Panc1 (cell line): ENCODE measurements at regions not wholly inside any gene's neighbourhood (a gene's known extent, or its start where the extent isn't known, plus 50 kb on each side); places are given as distances from the start of the nearest gene placed in this dataset.

Experiments
- POLR2AphosphoS5 ChIP-seq: IDR thresholded peaks from 2 replicates; pipeline ENCODE4 v1.6.1; 2012; ENCODE audit warnings: mild to moderate bottlenecking, low read depth, low read length, moderate library complexity
- SIN3A ChIP-seq: IDR thresholded peaks from 2 replicates; pipeline ENCODE4 v1.6.1; 2012; ENCODE audit warnings: low read depth, mild to moderate bottlenecking, low read length, moderate library complexity, borderline replicate concordance; ENCODE audit not compliant: insufficient read depth
- TCF7L2 ChIP-seq: IDR thresholded peaks from 2 replicates; pipeline ENCODE4 v1.6.1; 2011; ENCODE audit warnings: mild to moderate bottlenecking, low read depth, low read length, inconsistent platforms
- TF ChIP-seq, protein P1 (sequence below): fragments of 450-650 bp; IDR thresholded peaks from 2 replicates; pipeline ENCODE4 v1.5.1; 2017; ENCODE audit warnings: mild to moderate bottlenecking
- TF ChIP-seq, protein P2 (sequence below), 2 experiments: IDR thresholded peaks; 2 replicates each; pipeline ENCODE4 v1.6.1; 2011 to 2012; ENCODE audit warnings: low read depth in 2 of 2, control low read depth in 1 of 2, low read length in 1 of 2, mild to moderate bottlenecking in 1 of 2, moderate library complexity in 1 of 2; ENCODE audit not compliant: insufficient read depth in 1 of 2

DNA sequence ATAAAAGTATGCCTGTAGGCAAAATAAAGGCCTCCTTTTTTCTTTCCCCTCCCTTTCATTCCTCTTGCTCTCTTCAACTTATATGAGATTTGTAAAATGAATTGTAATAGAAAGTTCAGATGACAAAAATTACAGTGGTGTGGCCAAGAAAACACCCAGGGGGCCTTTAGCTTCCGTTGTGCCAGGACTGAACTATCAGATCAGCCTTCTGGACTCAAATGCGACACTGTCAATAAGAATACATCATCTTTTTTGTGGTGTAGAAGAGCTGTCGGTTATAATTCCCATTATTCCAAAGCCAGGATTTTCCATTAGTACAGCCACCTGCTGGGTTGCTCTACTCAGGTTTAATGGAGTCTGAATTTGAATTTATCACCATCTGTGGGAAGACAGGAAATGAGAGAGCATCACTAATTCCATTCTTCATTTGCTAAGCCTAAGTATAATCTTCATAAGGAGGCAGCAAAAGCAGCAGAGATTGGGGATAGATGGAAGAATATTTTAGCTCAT, 443.4 kb downstream of the ANXA1 start:
- TF ChIP-seq, protein P1, sequence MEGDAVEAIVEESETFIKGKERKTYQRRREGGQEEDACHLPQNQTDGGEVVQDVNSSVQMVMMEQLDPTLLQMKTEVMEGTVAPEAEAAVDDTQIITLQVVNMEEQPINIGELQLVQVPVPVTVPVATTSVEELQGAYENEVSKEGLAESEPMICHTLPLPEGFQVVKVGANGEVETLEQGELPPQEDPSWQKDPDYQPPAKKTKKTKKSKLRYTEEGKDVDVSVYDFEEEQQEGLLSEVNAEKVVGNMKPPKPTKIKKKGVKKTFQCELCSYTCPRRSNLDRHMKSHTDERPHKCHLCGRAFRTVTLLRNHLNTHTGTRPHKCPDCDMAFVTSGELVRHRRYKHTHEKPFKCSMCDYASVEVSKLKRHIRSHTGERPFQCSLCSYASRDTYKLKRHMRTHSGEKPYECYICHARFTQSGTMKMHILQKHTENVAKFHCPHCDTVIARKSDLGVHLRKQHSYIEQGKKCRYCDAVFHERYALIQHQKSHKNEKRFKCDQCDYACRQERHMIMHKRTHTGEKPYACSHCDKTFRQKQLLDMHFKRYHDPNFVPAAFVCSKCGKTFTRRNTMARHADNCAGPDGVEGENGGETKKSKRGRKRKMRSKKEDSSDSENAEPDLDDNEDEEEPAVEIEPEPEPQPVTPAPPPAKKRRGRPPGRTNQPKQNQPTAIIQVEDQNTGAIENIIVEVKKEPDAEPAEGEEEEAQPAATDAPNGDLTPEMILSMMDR: no peak
- TF ChIP-seq POLR2AphosphoS5: no peak
- TF ChIP-seq, protein P2, sequence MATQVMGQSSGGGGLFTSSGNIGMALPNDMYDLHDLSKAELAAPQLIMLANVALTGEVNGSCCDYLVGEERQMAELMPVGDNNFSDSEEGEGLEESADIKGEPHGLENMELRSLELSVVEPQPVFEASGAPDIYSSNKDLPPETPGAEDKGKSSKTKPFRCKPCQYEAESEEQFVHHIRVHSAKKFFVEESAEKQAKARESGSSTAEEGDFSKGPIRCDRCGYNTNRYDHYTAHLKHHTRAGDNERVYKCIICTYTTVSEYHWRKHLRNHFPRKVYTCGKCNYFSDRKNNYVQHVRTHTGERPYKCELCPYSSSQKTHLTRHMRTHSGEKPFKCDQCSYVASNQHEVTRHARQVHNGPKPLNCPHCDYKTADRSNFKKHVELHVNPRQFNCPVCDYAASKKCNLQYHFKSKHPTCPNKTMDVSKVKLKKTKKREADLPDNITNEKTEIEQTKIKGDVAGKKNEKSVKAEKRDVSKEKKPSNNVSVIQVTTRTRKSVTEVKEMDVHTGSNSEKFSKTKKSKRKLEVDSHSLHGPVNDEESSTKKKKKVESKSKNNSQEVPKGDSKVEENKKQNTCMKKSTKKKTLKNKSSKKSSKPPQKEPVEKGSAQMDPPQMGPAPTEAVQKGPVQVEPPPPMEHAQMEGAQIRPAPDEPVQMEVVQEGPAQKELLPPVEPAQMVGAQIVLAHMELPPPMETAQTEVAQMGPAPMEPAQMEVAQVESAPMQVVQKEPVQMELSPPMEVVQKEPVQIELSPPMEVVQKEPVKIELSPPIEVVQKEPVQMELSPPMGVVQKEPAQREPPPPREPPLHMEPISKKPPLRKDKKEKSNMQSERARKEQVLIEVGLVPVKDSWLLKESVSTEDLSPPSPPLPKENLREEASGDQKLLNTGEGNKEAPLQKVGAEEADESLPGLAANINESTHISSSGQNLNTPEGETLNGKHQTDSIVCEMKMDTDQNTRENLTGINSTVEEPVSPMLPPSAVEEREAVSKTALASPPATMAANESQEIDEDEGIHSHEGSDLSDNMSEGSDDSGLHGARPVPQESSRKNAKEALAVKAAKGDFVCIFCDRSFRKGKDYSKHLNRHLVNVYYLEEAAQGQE (IDR thresholded peaks at IDR 0.05; ENCODE audit: insufficient read depth in 1 of 2, low read depth in 2 of 2, low read length in 1 of 2): no peak
- TF ChIP-seq TCF7L2: no peak
- TF ChIP-seq SIN3A: no peak
